Cerebellar cortex (tissue), 1 donor: ENCODE measurements at regions not wholly inside any gene's neighbourhood (a gene's known extent, or its start where the extent isn't known, plus 50 kb on each side); places are given as distances from the start of the nearest gene placed in this dataset.
A peak's percentile ranks its signal among the peaks of the same experiment; 100 is the strongest.

Experiments
- DNase-seq: peaks from one replicate; pipeline ENCODE4 v3.0.0-alpha.2; 2015; ENCODE audit warnings: low spot score

DNA sequence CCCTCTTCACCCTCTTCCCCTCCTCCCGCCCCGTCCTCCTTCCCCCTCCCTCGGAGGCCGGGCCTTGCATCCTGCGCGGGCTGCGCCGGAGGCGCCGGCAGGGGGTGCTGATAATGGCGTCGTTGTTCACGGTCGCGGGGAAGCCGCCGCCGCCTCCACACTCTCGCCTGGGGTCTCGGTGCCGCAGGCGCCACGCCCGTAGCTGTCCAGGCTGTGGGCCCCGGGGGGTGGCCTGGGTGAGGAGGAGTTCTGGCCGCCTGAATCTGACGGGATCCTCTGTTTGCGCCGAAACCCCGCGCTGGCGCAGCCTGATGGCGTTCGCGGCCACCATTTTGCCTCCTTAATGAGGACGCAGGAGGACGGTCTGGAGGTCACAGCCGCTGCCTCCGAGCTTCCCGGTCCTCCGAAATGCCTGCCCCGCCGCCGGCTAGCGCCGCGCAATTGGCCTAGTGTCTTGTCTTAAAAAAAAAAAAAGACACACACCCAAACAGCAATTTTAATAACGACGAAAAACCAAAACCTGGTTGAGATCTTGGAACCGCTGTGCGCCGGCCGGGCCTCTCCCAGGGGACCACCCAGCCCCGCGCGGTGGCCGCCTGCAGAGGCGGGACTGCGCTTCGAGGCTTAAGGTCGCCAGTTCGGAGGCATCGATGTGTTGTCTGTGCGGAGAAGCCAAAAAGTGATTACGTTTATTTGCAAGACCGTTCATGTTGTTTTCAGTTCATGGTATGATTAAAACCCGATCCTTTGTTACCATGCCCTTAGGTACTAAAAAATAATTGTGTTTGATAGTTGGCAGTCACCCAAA, 106.6 kb upstream of the HNRNPU start:
- peak; percentile 97 for DNase-seq

DNA sequence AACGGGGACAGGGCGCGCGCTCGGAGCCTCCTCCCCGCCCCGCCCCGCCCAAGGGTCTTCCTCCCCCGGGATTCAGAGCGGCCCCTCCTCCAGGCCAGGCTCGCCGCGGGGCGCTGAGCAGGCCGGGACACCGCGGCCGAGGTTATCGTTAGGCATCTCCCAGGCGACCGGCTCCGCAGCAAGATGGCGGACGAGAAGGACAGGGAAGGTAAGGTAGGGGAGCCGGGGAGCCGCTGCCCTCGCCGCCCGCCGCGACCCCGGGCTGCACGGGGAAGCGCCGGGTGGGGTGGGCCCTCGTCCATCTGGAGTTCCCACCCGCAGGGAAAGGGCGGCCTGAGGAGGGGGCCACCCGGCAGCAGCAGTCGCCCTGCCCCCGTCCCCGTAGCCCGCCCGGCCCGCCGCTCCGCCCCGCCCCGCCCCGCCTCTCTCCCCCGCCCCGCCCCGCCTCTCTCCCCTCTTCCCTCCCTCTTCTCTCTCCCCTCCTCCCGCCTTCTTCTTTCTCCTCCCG, 105.9 kb upstream of the HNRNPU start:
- DNase-seq = peak; percentile 73

DNA sequence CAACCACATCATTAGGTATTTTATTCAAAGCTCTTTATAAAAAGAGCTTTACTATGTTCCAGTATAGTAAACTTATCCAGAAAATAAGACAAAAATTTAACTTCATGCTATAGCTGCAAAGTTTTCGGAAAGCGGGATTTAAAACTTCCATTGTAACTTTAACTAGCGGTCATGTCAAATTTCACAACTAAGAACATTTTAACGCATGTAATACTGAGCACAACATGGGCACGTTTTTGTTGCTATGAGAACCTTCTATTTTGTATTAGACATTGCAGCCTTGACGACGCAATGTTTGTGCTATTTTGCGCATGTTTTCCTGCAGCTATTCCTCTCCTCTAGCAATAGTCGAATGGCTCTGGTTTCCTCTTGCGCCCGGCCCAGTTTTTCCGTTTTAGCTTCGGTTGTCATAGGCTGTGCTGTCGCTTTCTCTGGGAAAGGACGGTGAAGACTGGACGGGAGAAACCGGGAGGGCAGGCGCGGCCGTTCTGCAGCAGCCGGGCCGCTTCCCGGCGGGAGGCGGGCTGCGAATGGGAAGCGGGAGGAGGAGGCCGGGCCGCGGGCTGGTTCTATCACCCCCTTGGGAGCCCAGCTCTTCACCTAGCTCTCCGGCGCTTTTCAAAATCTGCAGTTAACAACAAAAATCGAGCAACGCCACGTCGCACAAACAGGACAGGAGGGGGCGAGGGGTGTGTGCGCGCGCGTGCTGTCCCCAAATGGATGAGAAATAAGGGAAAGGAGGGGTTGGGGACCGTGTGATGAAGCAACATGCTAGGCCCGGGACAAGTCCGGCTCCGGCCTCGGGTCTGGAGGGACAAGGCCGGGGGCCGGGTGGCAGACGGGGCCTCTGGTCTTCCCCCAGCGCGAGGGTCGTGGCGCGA, 105.3 kb upstream of the HNRNPU start:
- DNase-seq = peak; percentile 83

DNA sequence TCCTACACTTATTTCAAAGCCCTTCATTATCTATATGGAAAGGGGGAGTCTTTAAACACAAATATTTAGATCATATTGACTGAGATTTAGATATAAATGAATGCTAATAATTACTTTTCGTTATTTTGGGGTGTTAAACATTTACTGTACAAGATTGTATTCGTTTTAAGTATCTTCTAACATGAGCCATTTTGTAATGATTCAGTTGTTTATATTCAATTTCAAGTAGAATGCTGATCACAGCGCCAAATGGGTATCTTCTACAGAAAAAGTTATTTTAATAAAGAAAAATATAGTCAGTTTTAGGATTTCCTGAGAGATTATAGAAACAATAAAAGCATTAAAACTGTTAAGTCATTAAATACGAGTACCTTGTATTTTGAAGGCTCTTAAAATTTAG, 104.5 kb upstream of the HNRNPU start:
- no peak for DNase-seq

DNA sequence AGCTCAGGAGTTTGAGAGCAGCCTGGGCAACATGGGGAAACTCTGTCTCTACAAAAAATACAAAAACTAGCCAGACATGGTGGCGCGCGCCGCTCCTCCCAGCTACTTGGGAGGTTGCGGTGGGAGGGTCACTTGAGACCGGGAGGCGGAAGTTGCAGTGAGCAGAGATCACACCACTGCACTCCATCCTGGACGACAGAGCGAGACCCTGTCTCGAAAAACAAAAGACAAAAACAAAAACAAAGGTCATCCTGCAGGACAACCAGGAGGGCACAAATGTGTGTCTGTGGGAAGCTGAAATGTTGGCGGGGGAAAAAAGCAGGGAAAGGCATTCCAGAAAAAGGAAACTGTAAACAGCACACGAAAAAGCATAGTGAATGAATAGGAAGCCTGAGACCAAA, 104.1 kb upstream of the HNRNPU start:
- peak; percentile 23 for DNase-seq

DNA sequence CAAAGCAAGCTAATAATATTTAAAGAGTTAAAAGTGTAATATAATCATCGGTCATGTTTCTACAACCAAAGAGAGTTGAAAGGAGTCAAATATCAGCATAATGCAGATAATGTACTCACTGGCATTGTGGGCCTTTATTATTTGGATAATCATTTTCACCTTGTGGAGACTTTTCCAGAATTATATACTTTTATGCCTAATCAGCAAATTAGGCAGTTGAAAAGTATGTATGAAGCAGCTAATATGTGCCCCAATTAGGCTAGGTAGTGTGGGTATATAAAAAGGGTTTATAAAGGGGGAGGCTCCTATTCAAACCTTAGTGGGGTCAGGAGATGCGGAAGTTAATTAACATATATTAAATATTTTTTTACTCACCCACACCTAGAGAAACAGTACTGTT, 102.8 kb upstream of the HNRNPU start:
- DNase-seq = no peak

DNA sequence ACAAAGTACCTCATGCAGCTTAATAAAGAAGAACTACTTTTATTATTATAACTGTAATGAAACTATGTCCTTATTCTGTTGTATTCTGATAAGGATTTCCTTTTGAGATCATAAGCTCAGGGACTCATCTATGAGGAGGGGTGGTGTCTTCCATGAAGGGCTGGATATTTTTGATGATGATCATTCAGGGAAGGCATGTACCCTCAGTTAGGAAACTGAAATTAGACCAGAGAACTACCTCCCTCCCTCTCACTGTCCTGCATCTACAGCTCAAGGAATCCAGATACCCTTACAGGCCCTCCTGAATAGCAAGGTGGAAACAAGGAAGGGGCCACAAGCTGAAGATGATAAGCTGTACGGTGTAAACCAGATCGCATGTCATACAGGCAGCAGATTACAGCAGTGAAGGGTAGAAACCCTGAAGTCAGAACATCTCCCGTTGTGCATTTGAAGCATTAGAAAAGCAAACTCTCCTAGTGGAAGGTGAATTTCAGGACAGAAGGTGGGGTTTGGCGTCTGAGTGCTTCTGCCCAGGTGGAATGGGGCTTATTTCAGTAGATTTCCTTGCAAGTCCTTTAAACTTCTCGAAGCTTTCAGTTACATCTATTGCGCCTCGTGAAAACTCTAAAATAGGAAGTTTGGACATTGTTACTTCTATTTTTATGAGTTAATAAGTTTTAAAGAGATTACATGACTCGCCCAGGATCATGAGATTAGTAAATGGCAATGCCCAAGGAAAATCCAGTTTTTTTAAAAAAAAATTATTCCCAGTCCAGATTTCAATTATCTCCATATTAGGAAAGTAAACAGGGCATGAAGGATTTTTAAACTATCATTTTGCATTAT, 101.1 kb upstream of the HNRNPU start:
- no peak for DNase-seq

DNA sequence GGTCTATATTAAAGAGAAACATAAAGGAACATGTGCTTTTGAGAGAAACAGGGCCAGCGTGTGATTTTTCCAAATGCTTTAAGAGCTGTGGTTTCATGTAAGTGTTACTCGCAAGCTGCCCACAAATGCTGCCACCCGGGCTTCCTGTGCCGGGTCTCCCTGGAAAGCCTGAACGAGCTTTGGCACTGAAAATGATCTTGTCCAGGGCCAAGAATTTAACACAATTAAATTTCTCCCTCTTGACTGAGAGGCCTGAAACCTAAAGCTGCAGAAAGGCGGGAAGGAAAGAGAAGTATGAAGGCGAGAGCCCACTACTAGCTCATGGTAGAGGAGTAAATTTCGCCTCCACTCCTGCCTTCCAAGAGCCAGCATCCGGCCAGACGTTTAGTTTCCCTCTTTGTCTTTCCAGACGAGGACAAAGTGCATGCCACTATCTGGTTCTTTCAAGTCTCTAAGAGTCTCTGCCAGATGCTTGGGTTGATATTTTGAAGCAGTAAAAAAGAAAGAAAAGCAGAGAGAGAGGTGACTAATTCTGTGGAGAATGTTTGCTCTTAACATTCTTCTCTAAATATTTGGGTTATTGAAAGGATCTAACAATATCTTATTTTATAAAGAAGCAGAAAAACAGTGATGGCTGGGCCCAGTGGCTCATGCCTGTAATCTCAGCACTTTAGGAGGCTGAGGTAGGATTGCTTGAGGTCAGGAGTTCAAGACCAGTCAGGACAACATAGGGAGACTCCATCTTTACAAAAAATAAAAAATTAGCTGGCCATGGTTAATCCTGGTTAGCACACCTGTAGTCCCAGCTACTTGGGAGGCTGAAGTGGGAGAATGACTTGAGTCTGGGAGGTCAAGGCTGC, 100.0 kb upstream of the HNRNPU start:
- DNase-seq = peak; percentile 56

DNA sequence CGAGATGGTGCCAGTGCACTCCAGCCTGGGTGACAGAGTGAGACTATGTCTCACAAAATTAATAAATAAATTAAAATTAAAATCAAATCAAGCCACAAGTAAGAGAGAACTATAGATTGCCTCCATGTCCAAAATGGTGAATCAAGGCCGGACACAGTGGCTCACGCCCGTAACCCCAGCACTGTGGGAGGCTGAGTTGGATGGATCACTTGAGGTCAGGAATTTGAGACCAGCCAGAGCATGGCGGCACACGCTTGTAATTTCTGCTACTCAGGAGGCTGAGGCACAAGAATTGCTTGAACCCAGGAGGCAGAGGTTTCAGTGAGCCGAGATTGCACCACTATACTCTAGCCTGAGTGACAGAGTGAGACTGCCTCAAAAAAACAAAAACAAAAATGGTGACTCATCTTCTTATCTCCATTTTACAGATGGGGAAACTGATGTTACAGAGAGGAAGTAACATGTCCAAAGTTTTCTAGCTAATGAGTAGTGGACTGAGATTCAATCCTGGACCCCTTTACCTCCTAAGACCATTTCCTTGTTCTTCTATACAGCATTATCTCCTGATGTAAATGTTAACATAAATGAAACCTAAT, 99.0 kb upstream of the HNRNPU start:
- DNase-seq = no peak

DNA sequence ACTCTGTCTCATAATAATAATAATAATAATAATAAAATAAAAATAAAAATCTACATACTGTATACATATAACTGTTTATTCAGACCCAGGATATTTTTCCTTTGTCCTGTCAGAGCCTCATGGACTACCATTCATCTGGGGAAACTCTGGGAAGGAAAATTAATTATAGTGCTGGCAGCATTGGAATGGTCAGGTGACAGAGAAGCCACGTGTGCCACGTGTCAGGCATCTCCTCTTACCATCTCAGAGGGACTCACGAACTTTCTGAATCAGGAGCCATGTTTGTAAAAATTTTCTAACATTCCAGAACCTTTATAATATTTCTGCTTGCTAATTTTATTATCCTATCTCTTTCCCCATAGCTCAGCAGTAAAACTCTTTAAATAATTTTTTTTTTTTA, 97.8 kb upstream of the HNRNPU start:
- DNase-seq = no peak

DNA sequence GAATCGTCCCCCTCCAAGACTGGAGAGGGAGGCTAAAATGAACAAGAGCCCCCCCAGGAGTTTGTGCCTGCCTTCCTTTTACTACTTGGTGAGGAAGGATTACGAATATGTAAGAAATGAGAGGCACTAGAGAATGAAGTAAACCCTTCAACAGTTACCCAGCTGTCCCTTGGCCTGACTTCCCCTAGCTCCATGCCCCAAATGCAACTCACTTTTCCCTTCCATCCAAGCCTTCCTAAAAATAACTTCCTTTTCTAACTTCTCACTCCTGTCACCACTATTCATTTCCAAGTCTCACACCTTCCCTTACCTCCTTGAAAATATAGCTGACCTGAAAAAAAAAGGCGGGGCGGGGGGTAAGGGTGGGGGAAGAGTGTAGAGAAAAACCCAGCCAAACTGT, 96.6 kb upstream of the HNRNPU start:
- no peak for DNase-seq

DNA sequence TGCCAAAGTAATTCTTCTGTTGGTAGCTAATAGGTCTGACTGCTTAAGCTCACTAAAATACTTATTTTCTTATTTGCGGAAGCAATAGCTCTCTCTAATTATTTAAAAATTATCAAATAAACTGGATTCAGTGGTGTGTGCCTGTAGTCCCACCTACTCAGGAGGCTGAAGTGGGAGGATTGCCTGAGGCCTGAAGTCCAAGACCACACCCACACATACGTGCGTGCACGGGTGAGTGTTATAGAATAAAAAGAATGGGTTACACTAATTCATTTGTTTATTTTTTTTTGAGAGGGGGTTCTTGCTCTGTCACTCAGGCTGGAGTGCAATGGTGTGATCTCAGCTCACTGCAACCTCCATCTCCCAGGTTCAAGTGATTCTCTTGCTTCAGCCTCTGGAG, 94.2 kb upstream of the HNRNPU start:
- DNase-seq = no peak

DNA sequence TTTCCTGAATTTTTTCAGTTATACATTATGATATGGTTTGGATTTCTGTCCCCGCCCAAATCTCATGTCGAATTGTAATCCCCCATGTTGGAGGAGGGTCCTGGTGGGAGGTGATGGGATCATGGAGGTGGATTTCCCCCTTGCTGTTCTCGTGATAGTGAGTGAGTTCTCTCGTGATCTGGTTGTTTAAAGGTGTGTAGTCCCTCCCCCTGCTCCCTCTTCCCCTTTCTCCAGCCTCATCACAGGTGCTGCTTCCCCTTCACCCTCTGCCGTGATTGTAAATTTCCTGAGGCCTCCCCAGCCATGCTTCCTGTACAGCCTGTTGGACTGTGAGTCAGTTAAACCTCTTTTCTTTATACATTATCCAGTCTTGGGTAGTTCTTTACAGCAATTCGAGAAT, 93.2 kb upstream of the HNRNPU start:
- DNase-seq = no peak

DNA sequence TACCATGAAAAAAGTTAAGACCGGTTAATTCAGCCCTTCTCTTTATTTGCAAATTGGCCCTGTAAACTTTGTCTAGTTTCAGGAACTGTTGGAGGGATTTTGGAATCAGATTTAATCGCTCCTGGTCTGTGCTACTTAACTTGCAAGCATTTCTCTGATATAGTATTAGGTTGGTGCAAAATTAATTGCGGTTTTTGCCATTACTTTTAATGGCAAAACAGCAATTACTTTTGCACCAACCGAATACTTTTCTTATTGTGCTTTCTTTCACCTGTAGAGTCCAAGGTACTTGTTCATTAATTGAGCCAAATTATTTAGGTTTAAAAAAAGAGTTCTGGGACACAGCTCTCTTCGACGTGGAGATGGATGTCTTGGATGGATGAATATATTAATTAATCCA, 92.8 kb upstream of the HNRNPU start:
- no peak for DNase-seq

DNA sequence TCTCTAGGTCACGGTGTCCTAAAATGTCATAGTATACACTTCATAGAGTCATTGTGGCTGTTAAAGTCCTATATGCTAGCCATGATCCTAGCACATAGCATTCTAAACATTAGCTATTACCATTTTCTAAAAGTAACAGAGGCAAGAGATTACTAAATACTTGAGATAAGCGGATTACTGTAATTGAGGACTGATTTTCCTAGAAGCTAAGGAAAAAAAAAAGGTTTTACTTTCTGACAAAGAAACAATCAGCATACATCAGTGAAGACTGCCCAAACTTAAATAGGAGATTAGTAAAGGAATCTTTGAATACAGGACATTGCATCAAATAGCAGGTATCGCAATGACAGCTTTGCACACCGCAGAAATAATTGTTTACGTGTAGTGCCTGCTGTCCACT, 91.3 kb upstream of the HNRNPU start:
- DNase-seq = no peak

DNA sequence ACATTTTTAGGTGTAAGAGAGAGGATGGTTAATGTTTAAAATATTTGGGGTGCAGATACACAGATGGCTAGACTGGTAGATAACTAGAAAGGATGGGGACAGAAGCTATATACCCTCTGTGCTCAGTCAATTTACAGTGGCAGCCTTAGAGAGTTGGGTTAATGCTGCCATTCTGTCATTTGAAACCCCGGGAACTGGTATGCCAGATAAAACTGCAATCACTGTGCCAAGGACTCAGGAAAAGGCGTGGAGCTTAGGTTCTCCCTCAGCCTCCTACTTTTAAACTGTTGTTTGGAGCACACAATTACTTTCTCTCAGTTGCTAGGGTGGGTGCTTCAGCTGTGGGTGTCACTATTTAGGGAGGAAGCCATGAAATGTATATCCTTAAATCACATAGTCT, 90.0 kb upstream of the HNRNPU start:
- no peak for DNase-seq

DNA sequence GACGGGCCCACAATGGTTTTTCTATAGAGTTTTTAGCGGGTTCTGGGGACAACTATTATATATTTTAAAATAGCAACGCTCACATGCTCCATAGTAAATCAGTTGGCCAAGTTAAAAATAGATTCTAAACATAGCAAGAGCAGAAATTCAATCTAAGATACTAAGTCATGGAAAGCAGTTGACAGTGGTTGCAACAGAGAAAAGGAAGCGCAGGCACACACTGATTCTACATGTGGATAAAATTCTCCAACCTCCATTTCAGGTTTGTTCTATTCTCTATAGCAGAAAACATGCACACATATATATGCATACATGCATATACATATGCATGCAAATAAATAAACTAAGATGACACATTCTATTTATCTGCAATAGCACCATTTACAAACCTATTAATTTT, 89.6 kb upstream of the HNRNPU start:
- DNase-seq = no peak

DNA sequence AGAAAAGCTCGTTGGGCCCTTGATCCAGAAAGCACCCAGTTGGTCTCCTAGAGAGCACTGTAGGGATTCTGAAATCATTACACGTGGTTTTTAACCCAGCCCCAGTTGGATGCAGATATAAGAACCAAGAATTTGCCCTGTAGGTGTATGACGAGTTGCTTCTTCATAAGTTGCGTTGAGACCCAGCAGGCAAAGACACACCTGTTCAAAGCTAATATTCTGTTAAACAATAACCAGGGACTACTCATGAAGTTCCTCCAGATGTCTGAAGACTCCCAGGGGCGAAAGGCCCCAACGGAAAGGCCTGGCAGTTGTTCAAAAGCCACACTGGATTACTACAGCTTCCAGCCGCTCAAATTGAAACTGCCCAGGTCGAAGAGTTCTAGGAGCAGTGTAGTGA, 88.6 kb upstream of the HNRNPU start:
- no peak for DNase-seq

DNA sequence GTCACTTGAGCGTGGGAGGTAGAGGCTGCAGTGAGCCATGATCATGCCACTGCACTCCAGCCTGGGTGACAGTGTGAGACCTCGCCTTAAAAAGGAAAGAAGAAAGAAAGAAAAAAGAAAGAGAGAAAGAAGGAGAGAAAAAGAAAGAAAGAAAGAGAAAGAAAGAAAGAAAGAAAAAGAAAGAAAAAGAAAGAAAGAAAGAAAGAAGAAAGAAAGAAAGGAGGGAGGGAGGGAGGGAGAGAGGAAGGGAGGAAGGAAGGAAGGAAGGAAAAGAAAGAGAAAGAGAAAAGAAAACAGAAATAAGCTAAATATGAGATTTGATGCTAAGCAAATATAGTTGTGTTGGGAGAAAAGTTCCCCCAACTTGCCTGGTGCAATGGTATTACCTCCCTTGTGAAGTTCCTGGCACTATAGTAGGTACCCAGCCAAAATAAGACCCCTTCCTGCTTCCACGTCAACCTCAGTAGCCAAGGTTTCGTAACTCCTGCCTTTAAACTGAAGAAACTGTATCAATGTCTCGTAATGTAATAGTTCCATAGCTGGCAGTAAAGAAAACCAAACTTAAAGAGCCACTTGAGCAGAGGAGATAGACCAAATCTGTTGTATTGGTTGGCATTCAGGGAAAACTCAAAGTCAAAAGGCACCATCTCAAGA, 88.1 kb upstream of the HNRNPU start:
- no peak for DNase-seq

DNA sequence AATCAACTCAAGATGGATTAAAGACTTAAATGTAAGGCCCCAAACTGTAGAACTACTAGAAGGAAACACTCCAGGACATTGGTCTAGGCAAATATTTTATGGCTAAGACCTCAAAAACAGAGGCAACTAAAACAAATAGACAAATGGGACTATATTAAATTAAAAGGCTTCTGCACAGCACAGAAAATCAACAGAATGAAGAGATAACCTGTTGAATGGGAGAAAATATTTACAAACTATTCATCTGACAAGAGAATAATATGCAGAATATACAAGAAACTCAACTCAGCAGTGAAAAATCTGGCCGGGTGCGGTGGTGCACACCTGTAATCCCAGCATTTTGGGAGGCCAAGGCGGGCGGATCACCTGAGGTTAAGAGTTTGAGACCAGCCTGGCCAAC, 84.1 kb upstream of the HNRNPU start:
- DNase-seq = no peak
